ENCODE measurements at regions not wholly inside any gene's neighbourhood (a gene's known extent, or its start where the extent isn't known, plus 50 kb on each side); places are given as distances from the start of the nearest gene placed in this dataset.

DNA sequence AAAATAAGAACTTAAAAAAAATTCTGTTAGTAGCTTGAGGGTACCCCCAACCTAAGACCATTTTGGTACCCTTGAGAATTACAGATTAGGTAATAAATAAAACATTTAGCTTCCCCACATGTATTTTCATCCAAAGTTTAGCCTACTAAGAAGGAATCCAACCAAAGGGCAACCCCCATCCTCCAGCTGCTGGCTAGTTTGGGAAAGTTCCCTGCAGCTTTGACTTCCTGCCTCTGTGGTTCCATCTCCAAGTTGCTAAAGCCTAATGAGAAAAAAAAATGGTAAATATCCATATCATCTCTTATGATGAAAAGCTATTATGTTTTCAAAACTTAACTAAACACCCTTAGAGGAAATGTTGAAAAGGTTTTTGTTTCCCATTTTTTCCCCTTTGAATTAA is 547.2 kb downstream of the ANKRD7 start:
- TF ChIP-seq, protein P1, sequence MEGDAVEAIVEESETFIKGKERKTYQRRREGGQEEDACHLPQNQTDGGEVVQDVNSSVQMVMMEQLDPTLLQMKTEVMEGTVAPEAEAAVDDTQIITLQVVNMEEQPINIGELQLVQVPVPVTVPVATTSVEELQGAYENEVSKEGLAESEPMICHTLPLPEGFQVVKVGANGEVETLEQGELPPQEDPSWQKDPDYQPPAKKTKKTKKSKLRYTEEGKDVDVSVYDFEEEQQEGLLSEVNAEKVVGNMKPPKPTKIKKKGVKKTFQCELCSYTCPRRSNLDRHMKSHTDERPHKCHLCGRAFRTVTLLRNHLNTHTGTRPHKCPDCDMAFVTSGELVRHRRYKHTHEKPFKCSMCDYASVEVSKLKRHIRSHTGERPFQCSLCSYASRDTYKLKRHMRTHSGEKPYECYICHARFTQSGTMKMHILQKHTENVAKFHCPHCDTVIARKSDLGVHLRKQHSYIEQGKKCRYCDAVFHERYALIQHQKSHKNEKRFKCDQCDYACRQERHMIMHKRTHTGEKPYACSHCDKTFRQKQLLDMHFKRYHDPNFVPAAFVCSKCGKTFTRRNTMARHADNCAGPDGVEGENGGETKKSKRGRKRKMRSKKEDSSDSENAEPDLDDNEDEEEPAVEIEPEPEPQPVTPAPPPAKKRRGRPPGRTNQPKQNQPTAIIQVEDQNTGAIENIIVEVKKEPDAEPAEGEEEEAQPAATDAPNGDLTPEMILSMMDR (IDR thresholded peaks at IDR 0.05), result no peak
- TF ChIP-seq EZH2 (IDR thresholded peaks at IDR 0.05; ENCODE audit: borderline replicate concordance, insufficient read depth, low read depth, low read length, poor library complexity, severe bottlenecking), result no peak
